ENCODE measurements at regions not wholly inside any gene's neighbourhood (a gene's known extent, or its start where the extent isn't known, plus 50 kb on each side); places are given as distances from the start of the nearest gene placed in this dataset.

DNA sequence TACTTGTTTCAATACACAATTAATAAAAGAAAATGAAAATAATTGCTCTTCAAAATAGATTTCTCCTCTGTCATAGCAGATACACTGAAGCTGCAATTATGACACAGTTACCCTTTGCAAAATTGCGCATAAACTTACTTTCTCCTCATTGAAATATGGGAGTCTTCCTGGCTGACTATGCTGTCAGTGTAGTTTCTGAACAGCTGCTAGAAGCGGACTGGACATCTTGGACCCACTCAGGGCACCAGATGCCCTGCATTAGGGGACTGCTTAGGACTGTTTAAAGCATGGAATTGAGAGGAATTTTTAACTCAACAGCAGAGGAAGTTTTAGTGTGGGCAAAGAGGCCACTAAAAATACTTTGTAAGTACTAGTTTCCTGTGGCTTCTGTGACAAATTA is 454.9 kb downstream of the ATP23 start:
- Histone ChIP-seq H3K9me3 (no peaks in the 10 kb centered on the region), H3K36me3 (no peaks in the 10 kb centered on the region), H3K27ac (no peak overlapping the region), H3K27me3 (replicated peaks; ENCODE audit: insufficient read depth) (no peaks in the 10 kb centered on the region), H3K4me3 (no peak overlapping the region), H3K4me1 (ENCODE audit: control insufficient read depth in 1 of 2, low read depth in 2 of 2) (no peaks in the 10 kb centered on the region)
- DNase-seq (ENCODE audit: low spot score) (no peak), ATAC-seq (ENCODE audit: insufficient number of reproducible peaks, low FRiP score, low read depth) (no peak)
- TF ChIP-seq, protein P1, sequence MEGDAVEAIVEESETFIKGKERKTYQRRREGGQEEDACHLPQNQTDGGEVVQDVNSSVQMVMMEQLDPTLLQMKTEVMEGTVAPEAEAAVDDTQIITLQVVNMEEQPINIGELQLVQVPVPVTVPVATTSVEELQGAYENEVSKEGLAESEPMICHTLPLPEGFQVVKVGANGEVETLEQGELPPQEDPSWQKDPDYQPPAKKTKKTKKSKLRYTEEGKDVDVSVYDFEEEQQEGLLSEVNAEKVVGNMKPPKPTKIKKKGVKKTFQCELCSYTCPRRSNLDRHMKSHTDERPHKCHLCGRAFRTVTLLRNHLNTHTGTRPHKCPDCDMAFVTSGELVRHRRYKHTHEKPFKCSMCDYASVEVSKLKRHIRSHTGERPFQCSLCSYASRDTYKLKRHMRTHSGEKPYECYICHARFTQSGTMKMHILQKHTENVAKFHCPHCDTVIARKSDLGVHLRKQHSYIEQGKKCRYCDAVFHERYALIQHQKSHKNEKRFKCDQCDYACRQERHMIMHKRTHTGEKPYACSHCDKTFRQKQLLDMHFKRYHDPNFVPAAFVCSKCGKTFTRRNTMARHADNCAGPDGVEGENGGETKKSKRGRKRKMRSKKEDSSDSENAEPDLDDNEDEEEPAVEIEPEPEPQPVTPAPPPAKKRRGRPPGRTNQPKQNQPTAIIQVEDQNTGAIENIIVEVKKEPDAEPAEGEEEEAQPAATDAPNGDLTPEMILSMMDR (IDR thresholded peaks at IDR 0.05) = no peak

DNA sequence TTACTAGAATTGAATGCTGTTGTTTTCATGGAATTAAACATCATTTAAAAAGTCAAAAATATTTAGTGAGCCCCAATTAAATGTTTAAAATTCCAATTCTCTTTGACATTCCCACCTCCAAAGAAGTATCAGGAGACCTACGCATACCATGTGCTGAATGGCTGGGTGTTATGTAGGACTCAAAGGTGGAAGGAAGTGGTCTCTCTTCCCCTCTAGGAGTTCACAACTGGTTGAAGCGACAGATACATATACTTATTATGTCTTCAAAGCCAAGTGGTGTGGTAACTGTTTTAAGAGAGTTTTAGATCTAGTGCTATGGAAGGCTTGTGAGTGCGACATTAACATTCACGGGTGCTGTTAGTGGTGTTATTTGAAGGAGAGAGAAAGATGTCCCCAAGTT is 464.0 kb downstream of the ATP23 start:
- no peak overlapping the region for H3K4me3 ChIP-seq
- H3K36me3 ChIP-seq = no peaks in the 10 kb centered on the region
- no peaks in the 10 kb centered on the region for H3K9me3 ChIP-seq
- no peak for ATAC-seq (ENCODE audit: insufficient number of reproducible peaks, low FRiP score, low read depth)
- H3K4me1 ChIP-seq (ENCODE audit: control insufficient read depth in 1 of 2, low read depth in 2 of 2) = peaks cover 0 to 10% of the 10 kb centered on the region in 2 donors
- no peaks in the 10 kb centered on the region for H3K27me3 ChIP-seq (replicated peaks; ENCODE audit: insufficient read depth)
- no peak overlapping the region for H3K27ac ChIP-seq
- no peak for DNase-seq (ENCODE audit: low spot score)
- TF ChIP-seq, protein P1 (IDR thresholded peaks at IDR 0.05) = no peak

DNA sequence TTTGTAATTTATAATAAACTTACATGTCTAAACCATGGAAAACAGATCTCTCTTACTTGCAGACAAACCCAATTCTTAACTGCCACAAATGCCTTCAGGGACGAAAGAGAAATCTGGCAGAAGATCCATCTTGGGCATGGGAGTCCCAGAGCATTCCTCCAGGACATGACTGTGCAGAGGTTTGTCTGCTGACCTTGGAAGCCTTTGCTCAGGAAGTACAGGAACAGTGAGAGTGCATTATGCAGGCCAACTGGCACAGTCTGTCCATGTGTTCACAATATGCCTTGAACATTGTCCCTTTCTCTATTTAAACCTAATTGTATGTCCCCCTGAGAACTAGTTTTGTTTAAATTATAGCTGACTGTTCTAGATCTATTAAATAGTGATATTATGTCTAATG is 467.1 kb downstream of the ATP23 start:
- Histone ChIP-seq H3K27me3 (replicated peaks; ENCODE audit: insufficient read depth) (no peaks in the 10 kb centered on the region), H3K4me3 (no peak overlapping the region), H3K9me3 (no peaks in the 10 kb centered on the region), H3K27ac (no peak overlapping the region), H3K36me3 (no peaks in the 10 kb centered on the region), H3K4me1 (ENCODE audit: control insufficient read depth in 1 of 2, low read depth in 2 of 2) (peaks cover 9 to 25% of the 10 kb centered on the region in 2 donors)
- DNase-seq (ENCODE audit: low spot score) (no peak), ATAC-seq (ENCODE audit: insufficient number of reproducible peaks, low FRiP score, low read depth) (no peak)
- TF ChIP-seq, protein P1 (IDR thresholded peaks at IDR 0.05) = no peak

DNA sequence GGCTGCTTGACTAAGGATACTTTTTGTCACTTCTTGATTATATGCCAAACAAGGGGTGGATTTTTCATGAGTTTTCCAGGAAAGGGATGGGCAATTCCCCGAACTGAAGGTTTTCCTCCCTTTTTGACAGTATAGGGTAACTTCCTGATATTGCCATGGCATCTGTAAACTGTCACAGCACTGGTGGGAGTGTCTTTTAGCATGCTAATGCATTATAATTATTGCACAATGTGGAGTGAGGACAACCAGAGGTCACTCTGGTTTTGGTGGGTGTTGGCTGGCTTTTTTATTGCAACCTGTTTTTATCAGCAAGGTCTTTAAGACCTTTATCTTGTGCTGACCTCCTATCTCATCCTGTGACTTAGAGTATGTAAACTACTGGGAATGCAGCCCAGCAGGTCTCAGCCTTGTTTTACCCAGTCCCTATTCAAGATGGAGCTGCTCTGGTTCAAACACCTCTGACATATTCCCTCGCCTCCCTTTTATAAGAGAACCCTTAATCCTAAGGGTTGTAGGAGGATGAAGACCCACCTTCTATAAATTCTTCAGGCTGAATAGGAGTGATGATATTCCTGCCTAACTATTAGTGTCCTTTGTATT is 471.2 kb downstream of the ATP23 start:
- TF ChIP-seq, protein P1 (IDR thresholded peaks at IDR 0.05) = no peak
- Histone ChIP-seq H3K4me1 (ENCODE audit: control insufficient read depth in 1 of 2, low read depth in 2 of 2) (peaks cover 18 to 40% of the 10 kb centered on the region in 2 donors), H3K27me3 (replicated peaks; ENCODE audit: insufficient read depth) (no peaks in the 10 kb centered on the region), H3K9me3 (no peaks in the 10 kb centered on the region), H3K36me3 (no peaks in the 10 kb centered on the region), H3K4me3 (no peak overlapping the region), H3K27ac (peak overlapping the region in 1 of 2 donors; percentile 49)
- DNase-seq (ENCODE audit: low spot score) = no peak
- no peak for ATAC-seq (ENCODE audit: insufficient number of reproducible peaks, low FRiP score, low read depth)

DNA sequence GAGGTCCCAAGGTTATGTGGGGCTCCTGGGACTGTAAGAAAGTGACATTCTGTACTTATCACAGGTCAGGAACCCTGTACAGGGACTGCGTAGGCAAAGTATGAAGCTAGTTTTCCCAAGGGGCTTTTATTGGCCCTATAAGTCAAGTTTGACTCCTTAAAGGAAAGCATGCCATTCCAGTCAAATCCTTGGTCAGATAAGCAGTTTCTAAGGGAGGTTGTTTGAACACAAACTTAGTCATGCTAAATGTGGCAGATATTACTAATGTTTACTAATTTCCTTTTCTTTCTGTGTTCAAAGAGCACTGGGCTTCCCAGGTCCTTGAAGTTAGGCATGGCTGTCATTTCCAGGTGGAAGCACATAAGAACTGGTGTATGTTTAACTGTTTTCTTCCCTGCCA is 472.4 kb downstream of the ATP23 start:
- H3K36me3 ChIP-seq = no peaks in the 10 kb centered on the region
- no peak for DNase-seq (ENCODE audit: low spot score)
- ATAC-seq (ENCODE audit: insufficient number of reproducible peaks, low FRiP score, low read depth) = no peak
- H3K4me3 ChIP-seq = no peak overlapping the region
- TF ChIP-seq, protein P1 (IDR thresholded peaks at IDR 0.05) = no peak
- H3K4me1 ChIP-seq (ENCODE audit: control insufficient read depth in 1 of 2, low read depth in 2 of 2) = peaks cover 18 to 30% of the 10 kb centered on the region in 2 donors
- H3K27me3 ChIP-seq (replicated peaks; ENCODE audit: insufficient read depth) = no peaks in the 10 kb centered on the region
- H3K9me3 ChIP-seq = no peaks in the 10 kb centered on the region
- H3K27ac ChIP-seq = peak overlapping the region in 1 of 2 donors; percentile 49

All from thoracic aorta (tissue), 2 donors.